NCI-H146 (cell line): ENCODE measurements at regions not wholly inside any gene's neighbourhood (a gene's known extent, or its start where the extent isn't known, plus 50 kb on each side); places are given as distances from the start of the nearest gene placed in this dataset.

Source experiments
- DNase-seq: peaks from one replicate; lab custom pipeline; 2025; lab: John Stamatoyannopoulos, UW

DNA sequence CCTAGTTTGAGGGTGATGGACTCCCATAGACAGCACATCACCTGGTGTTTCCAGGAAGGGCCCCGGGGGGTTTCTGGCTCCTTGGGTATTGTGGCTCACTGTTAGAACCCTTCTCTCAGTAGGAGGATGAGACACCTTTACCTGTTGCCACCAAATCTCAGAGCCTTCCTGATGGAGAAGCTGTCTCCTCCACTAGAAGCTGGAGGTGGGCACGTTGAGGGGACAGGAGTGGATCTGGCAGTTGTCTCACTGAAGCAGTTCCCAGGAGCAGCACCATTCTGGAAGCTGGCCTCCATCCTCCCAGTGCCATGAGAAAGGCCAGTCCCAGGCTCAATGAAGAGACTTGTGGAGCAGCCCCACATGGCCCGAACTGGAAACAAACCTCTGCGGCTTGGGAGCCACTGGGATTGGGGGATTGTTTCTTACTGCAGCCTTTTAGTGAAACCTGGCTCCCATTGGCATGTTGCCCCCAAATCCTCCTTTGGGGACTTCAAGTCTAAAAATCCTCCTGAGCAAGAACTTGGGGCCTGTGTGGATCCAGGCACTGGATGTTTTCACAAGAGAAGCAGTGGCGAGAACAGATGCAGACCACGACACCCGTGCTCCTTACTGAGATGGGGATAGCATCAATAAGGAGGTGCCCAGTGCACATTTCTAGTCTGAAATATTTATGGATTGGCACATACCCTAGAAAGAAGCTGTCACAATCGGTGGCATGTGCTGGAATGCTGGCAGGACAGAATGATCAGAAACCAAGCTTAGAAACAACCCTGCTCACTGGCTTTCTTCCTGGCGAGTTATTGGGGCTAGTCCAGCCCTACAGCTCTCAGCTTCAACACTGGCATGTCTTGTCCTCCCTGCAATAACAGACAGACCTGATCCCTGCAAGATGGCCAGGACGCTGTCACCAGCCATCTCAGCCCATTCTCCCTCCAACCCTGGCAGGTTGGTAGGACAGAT is 223.7 kb upstream of the AJAP1 start:
- no peak for DNase-seq

DNA sequence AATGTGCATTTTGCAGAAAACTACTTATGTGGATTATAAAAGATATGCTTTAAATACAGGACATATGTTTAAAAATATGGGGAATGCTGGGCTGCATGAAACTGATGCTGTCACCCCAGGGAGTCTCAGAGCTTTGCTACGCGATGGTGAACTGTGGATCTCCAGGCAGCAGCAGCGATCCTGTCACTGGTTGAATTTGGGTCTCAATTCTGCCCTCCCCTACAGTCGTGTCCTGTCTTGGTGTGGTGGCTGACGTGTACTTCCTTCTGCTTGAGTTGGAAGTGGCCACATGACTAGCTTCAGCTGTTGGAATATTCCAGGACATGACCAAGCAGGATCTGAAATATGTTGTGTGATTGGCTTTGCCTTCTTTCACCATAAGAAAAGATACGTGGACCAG is 222.9 kb upstream of the AJAP1 start:
- no peak for DNase-seq

DNA sequence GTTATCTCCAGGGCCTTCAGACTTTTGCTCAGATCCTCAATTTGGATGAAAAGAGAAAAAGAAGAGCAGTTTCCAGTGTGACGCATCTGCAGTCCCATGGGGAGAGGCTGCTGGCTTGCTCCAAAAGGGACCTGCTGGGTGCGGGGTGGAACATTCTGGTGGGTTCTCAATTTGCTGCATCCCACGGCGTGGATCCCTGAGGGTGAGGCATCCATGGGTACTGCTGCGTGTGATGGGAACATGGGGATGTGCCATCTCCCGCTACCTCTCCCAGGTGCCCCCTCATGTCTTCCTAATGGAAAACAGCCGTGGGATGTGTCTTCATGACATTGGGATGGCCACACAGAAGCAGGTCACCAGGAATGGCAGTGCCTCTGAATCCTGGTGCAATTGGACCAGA is 221.3 kb upstream of the AJAP1 start:
- DNase-seq: no peak

DNA sequence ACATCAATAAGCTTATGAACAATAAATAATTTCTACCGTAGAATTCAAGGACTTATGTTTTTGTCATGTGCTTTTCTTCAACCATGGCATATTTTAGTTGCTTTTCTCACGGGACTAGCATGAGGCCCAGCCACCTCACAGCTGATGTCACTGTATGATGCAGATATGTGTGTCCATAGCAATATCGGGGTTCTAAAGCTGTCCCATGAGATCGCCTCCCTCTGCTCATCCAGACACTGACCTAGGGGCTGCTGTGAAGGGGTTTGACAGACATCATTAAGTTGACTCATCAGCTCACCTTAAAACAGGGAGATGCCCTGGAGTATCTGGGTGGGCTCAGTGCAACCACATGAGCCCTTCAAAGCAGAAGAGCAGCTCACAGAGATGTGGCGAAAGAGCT is 210.3 kb upstream of the AJAP1 start:
- DNase-seq: no peak

DNA sequence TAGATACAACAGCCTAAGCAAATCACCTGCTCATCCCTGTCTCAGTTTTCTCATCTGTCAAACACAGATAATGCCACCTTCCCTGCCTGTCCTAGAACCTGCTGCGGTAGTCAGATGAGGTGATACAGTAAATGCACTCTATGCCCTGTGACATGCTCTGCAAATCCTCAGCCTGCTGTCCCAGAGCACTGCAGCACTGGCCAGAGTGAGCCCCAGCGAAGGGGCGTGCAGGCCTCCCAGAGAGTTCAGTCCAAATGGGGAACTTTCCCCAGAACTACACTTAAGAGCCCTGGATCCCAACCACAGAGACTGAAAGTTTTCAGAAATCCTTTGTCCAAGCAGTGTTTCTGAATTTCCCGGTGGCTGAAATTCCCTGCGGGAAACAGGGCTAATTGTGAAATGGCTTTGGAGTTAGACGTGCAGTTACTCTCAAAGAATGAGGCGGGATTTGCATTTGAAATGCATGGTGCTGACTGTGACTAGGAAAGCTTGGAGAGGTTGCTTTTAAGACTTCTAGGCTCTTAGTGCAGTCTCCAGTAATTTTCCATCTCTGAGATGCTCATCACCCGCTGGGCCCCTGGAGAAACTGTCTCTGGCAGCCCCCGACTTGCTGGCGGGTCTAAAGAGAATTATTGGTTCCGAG is 206.5 kb upstream of the AJAP1 start:
- no peak for DNase-seq

DNA sequence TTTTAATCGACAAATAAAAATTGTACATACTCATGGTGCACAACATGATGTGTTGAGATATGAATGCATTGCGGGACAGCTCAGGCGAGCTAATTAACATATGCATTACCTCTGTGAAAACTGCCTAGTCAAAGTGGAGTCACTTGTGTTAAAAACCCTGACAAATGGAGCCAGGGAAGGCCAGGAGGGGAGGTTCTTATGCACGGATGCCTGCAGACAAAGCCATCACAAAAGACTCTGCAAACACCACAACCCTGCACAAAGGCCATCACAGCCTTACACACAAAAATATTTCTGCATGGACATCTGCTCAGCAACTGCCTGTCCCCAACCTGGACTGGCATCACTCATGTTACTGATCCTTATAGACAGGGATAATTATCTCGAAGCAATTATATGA is 204.4 kb upstream of the AJAP1 start:
- DNase-seq: no peak

DNA sequence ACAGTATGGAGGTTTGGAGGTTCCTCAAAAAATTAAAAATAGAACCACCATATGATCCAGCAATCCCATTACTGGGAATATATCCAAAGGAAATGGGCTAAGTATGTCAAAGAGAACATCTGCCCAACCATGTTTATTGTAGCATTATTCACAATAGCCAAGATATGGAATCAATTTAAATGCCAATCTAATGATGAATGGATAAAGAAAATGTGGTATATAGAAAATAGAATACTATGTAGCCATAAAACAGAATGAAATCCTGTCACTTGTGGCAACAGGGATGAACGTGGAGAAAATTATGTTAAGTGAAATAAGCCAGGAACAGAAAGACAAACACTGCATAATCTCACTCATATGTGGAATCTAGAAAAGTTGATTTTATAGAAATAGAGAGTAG is 201.7 kb upstream of the AJAP1 start:
- no peak for DNase-seq

DNA sequence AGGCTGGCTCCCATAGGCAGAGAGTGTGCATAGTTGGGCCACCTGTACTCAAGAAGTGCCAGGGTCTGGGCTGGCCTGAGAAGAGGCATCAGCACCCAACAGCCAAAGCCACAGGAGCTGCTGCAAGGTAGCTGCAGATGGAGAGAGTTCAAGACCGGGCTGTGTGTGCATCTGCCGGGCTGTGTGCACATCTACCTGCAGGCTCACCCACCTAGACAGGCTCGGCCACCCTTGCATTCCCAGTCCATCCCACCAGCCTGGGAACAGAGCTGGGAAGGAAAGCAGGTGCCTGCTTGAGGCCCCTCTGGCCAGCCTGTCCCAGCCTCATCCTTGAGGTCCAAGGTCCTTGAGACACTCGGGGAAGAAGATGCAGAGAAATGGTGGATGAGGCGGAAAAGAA is 194.4 kb upstream of the AJAP1 start:
- no peak for DNase-seq

DNA sequence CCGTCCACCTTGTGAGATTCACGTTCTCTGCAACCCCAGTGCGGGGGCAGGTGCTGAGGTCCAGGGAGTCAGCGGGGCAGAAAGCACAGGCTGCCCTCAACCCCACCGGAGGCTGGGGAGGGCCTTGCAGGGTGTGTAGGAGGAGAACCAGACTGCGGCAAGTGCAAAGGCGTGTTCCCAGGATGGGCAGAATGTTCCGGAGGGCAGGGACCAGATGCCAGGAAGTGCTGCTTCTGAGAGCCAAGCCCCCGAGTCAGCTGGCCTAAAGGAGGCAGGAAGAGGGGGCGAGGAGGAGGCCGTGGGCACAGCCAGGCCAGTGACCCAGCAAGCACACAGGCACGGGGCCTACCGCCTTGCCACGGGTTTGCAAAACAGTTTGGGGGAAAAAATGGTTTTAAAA is 193.8 kb upstream of the AJAP1 start:
- DNase-seq: no peak

DNA sequence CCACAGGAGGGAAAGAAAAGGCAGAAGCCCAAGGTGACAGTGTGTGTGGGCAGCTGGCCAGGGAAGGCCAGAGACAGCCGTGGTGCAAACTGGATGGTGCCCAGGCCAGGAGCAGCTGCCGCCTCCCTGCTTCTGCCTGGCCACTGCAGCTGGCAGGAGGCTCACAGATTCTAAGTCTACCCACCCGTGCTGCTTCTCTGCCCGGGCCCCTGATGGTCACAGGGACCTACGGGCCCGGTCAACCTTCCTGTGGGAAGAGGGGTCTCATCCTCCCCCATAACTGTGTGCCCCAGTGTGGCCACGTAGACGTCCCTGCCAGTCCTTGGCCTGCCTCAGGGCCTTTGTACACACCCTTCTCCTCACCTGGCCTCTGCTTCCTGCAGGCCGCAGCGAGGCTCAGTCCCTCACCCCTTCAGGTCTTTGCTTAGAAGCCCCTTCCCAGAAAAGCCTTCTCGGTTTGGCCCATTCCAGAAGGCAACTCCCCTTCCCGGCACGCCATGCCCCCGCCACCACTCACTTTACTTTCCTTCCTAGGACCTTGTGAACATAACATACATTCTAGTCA is 192.6 kb upstream of the AJAP1 start:
- DNase-seq: no peak

DNA sequence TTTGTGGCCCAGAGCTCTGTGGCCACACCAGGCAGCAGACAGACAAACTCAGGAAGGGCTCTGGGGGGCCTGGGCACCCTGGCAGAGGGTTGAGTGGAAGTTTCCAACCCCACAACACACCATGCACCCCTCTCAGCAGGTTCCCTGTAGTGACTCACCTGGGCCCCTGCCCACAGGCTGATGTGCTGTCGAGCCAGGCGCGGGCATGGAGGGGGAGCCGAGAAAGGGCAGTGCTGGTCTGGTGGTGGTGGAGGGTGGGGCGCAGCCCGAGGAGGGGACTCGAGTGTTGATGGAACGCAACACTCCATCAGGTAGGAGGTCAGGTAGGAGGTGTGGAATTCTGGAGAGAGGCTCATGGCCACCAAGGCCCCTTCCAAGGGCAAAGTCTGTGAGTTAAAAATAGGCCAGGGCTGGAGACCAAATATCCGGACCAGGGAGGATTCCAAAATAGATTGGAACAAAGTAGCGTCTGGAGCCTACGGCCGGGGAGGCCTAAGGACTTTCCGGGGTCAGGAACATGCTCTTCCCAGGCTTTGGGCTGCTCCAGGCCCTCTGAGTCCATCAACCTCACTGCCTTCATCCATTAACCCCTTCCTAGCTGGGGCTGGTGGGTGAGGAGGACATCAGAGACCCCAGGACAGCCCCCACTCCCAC is 191.5 kb upstream of the AJAP1 start:
- DNase-seq: no peak

DNA sequence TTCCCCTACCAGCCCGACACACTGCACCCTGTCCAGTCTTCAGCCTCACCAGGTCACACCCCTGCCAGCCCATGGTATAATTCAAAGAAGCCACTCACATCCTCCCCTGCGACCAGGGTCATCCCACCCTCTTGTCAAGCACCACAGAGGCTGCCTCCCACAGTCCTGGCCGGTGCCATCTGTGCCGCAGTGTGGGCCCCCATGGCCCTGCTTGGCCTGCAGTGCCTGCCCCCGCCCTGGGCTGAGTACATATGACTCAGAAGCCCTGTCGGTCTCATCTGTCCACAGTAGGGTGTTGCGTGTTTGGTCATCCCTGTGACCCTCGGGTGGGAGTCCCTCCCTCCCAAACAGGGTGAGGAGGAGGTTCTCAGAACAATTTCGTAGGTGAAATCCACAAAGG is 190.8 kb upstream of the AJAP1 start:
- no peak for DNase-seq

DNA sequence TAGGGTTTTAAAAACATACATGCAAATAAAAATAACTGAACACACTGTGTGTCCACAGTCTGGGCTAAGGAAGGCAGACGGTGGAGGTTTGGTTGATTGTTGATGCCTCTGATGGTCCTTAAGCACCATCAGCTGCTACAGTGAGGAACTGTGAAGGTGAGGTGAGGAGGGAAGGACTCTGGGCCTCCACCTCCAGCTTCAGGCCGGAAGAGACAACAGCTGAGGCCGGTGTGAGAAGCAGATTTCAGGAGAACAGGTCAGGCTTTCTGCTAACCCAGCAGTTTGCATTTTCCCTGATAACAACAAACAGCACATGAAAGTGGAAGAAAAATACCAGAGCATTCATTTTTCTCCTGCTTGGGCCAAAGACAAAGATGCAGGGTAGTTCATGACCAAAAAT is 189.9 kb upstream of the AJAP1 start:
- no peak for DNase-seq

DNA sequence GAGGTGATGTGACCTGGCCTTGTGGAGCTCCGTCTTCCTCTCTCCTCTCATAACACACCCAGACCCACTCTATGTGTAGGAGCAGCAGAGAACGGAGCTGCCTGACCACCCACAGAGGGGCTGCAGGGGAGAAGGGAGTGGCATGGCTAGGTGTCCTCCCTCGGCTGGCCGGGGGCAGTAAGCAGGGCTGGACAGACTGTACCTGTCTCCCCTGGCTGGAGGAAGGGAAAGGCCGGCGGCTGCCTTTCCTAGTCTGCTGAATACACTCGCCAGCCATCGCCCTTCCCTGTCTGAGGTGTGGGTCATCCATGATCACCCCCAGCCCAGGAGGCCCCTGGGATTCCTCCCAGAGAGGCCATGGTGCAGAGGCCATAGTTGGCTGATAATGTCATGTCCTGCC is 187.2 kb upstream of the AJAP1 start:
- no peak for DNase-seq

DNA sequence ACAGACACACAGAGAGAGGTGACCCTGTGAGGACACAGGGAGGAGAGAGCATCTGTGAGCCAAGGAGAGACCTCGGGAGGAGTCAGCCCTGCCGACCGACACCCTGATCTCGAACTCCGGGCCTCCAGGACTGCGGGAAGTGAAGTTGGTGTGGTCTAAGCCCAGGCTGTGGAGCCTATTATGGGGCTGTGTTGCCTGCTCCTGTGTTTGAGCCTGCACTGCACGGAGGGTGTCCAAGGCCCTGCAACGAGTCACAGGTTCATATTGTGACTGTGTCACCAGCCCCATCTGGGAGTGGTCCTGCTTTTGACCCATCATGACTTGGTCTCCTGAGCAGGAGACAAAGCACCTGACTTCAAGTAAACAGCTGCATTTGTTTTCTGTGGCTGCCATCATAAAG is 186.0 kb upstream of the AJAP1 start:
- DNase-seq: no peak

DNA sequence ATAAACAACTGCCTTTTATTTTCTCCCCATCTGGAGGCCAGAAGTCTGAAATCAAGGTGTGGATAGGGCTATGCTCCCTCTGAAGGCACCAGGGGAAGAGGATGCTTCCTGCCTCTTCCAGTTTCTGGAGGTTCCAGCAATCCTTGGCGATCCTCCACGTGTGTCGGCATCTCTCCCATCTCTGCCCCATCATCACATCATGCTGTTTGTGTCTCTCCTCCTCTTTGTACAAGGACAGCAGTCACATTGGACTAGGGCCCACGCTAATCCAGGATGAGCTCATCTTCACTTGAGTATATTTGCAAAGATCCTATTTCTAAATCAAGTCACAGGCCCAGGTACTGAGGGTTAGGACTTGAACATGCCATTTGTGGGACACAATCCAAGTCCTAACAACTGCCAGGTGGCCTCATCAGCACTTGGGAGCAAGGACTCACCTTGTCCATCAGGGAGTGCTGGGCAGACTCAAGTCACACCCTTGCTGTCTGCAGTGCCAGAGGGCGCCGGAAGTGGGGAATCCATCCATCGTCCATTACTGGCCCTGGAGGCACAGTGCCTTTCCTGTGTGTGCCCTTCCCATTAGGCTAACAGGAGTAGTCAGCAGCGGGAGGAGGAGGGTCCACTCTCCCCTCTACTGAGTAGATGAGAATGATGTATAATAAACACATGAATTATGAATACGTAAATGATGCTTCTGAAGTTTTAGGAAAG is 185.4 kb upstream of the AJAP1 start:
- no peak for DNase-seq

DNA sequence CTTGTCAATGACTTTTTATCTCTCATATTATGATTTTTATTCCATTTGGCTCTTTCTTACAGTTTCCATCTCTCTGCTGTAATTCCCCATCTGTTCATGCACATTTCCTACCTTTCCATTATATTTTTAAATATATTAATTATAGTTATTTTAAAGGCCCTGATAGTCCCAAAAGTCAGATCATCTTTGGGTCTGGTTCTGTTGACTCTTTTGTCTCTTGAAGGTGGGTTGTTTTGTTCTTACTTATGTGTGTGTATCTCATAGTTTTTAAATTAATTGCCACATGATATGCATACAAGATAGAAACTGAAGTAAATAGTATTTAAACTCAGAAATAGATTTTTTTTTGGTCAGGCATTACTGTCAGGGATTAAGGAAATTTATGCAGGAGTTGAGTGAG is 178.0 kb upstream of the AJAP1 start:
- DNase-seq: no peak

DNA sequence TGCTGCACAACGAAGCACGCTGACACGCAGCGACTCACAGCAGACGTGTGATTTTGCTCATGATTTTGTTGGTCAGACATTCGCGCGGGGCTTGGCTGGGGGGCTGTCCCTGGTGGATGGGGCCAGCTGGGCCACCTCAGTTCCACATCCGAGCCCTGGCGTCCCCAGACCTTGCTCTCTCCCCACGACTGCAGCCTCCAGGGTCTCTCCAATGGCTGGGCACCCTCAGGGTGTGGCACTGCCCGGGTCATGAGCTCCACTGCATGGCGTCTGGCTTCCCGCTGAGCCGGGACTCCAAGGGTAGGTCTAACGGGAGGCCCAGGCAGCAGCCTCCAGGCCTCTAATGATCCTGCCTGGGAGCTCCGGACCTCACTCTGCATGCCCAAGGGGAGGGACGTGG is 173.0 kb upstream of the AJAP1 start:
- no peak for DNase-seq

DNA sequence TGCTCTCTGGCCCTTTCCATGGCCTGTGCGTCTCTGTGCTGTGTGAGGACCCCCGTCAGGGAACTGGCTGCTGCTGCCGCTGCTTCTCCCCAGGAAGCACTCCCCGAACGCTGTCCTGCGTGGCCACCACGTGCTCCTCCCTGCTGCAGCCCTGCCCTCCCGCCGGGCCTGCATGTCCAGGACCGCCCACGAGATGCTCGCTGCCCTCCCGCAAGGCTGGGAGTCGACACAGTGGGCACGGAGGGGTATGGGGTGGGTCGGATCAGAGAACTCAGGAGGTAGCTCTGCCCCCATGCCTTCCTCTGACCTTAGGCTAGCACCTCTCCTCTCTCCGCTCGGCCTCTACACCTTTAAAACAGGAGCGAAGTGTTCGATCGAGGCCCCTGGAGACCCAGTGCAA is 171.9 kb upstream of the AJAP1 start:
- no peak for DNase-seq

DNA sequence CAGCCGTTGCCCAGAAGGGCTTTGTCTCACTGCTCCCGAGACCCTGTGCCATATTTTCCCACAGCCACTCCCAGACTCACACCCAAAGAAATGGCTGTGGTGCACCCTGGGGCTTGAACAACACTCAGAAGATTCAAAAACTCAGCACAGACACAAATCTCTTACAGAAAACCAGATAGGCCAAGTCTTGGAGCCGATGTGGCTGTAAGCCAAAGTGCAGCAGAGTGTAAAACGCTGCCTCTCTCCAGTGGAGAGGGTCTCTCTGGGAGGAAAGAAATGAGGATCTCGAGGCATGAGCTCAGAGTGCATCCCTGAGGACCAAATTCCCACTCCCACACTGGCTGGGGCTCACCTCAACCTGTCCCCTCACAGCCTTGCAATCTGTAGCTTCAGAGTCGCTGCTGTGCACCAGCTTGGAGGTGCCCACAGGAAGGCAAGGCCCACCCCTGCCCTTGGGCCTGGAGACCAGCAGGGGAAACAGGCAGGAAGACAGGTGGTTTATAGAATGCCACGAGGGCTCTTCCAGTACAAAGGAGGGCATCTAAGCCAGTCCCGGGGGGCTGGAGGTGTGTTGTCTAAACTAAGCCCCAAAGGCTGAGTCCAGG is 171.3 kb upstream of the AJAP1 start:
- no peak for DNase-seq

DNA sequence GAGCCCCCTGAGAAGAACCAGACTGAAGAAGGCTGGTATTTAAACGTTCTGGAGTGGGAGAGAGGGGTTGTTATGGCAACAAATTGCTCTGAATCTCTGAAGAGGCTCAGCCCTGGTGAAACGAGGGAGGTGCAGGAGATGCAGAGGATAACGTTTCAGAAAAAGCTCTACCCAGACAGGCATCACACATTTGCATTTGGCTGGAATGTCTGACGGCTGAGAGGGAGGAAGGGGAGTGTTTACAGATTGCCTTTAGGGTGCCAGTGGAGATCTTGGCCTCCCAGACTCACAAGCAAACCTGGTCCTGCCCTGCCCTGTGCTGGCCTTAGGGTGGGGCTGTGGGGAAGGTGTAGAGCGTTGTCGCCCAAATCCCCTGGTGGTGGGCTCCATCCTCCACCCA is 169.0 kb upstream of the AJAP1 start:
- DNase-seq: no peak

DNA sequence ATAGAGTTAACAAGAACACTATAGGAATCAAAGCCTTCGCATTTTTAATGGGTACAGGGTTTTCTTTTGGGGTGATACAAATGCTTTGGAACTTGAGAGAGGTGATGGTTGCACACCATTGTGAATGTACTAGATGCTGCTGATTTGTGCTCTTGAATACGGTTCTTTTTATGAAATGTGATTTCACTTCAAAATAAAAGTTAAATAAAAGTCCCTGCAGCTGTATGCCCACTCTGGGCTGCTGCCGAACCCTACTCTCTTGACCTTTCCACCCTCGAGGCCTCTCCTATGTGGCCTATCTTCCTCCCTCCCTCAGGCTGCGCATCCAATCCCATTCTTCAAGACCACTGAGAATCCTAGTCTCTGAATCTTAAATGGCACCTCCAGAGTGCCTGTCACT is 168.5 kb upstream of the AJAP1 start:
- DNase-seq: no peak
